ENCODE measurements at regions not wholly inside any gene's neighbourhood (a gene's known extent, or its start where the extent isn't known, plus 50 kb on each side); places are given as distances from the start of the nearest gene placed in this dataset.
"Not testable (repeated sequence)": the region's sequence is repeated elsewhere in the genome, so short reads cannot be mapped to it uniquely, and the experiment has no call there.

- not testable (repeated sequence) for DNase-seq
Observed at GRCh38 chr6:27825848-27826611, 86.2 kb downstream of the OR2B2 start.

GRCh38 chr6:27825025-27825793, 87.0 kb downstream of the OR2B2 start:
- DNase-seq: no peak

GRCh38 chr6:27824211-27825024, 87.8 kb downstream of the OR2B2 start:
- DNase-seq: peak; percentile 77

GRCh38 chr6:27823714-27824210, 88.4 kb downstream of the OR2B2 start:
- DNase-seq: peak; percentile 83

GRCh38 chr6:27816906-27817305, 95.3 kb downstream of the OR2B2 start:
- no peak for DNase-seq

- DNase-seq: peak; percentile 89
Observed at GRCh38 chr6:27814665-27815424, 97.4 kb downstream of the OR2B2 start.

GRCh38 chr6:27814415-27814664, 97.9 kb downstream of the OR2B2 start:
- DNase-seq: not testable (repeated sequence)

- DNase-seq: no peak
Observed at GRCh38 chr6:27812805-27813492, 99.2 kb downstream of the OR2B2 start.

GRCh38 chr6:27812078-27812804, 100.0 kb downstream of the OR2B2 start:
- no peak for DNase-seq

GRCh38 chr6:27811451-27811772, 100.8 kb downstream of the OR2B2 start:
- no peak for DNase-seq

GRCh38 chr6:27810768-27811450, 101.3 kb downstream of the OR2B2 start:
- no peak for DNase-seq

GRCh38 chr6:27809939-27810767, 102.0 kb downstream of the OR2B2 start:
- DNase-seq: peak; percentile 87

GRCh38 chr6:27809067-27809938, 102.9 kb downstream of the OR2B2 start:
- DNase-seq: no peak

GRCh38 chr6:27808242-27809066, 103.7 kb downstream of the OR2B2 start:
- not testable (repeated sequence) for DNase-seq

GRCh38 chr6:27807441-27808241, 104.6 kb downstream of the OR2B2 start:
- peak; percentile 90 for DNase-seq

- peak; percentile 70 for DNase-seq
Observed at GRCh38 chr6:27806981-27807440, 105.2 kb downstream of the OR2B2 start.

GRCh38 chr6:27805347-27805746, 106.8 kb downstream of the OR2B2 start:
- DNase-seq: no peak
